ENCODE measurements at regions not wholly inside any gene's neighbourhood (a gene's known extent, or its start where the extent isn't known, plus 50 kb on each side); places are given as distances from the start of the nearest gene placed in this dataset.
A peak's percentile ranks its signal among the peaks of the same experiment; 100 is the strongest.

DNA sequence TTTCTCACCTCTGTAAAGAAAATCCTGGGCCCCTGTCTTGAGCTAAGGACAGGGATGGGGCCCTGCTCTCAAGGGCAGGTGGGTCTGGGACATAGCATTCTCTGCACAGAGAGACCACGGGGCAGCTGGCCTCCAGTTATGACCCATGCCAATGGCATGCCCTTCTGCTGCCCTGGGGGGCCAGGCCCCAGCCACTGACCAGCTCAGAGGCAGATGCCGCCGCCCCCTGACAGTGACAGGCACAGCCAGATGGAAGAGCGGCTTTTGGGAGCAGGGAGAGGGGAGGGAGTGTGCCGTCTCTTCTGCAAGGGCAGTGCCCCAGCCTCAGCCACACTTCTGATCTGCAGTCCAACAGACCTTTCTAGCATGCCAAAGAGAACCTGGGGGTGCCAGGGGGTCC is 114.8 kb upstream of the NAV2 start:
- Histone ChIP-seq H2AK5ac (ENCODE audit: low read depth, low read length) (no peak overlapping the region), H3K4ac (ENCODE audit: low read length) (no peak overlapping the region), H3K4me1 (ENCODE audit: control insufficient read depth in 2 of 2, insufficient read depth in 1 of 2, low read depth in 1 of 2, low read length in 2 of 2) (peaks cover 2 to 4% of the 10 kb centered on the region in 2 donors), H3K27ac (replicated peaks; ENCODE audit: low read length) (no peak overlapping the region), H3K4me3 (ENCODE audit: low read length in 2 of 2) (no peak overlapping the region), H3K9me3 (replicated peaks in 1 of 2; ENCODE audit: control insufficient read depth in 2 of 2, insufficient read depth in 1 of 2, low read depth in 1 of 2, low read length in 2 of 2) (peaks cover 0 to 1% of the 10 kb centered on the region in 2 donors), H4K91ac (ENCODE audit: low read depth, low read length, poor library complexity) (no peak overlapping the region), H3K18ac (ENCODE audit: low read length) (peak overlapping the region; percentile 6), H2BK12ac (ENCODE audit: low read length) (no peak overlapping the region), H3K23ac (ENCODE audit: low read depth, low read length, poor library complexity) (no peak overlapping the region), H2BK15ac (ENCODE audit: low read length) (no peak overlapping the region), H3K4me2 (ENCODE audit: insufficient read depth, low read length, poor library complexity, severe bottlenecking) (no peak overlapping the region), H3K14ac (ENCODE audit: low read length) (no peak overlapping the region), H3K79me1 (ENCODE audit: low read depth, low read length) (no peaks in the 10 kb centered on the region), H2BK5ac (ENCODE audit: low read length) (no peak overlapping the region), H3K36me3 (replicated peaks in 1 of 2; ENCODE audit: control insufficient read depth in 2 of 2, insufficient read depth in 2 of 2, low read length in 2 of 2) (no peaks in the 10 kb centered on the region), H3K27me3 (ENCODE audit: control insufficient read depth in 3 of 3, insufficient read depth in 3 of 3, low read depth in 1 of 3, low read length in 3 of 3) (no peaks in the 10 kb centered on the region), H4K8ac (ENCODE audit: low read depth, low read length) (no peak overlapping the region), H2AFZ (ENCODE audit: low read length) (no peak overlapping the region), H2BK120ac (ENCODE audit: low read depth, low read length) (no peak overlapping the region), H3K9ac (ENCODE audit: low read depth, low read length, poor library complexity) (no peak overlapping the region)
- DNase-seq (ENCODE audit: low spot score), result no peak
- no CpG with 5 or more reads among the region's 5 CpGs for WGBS, 2 donors (ENCODE audit: extremely low coverage in 2 of 2, insufficient read length in 2 of 2, insufficient replicate concordance in 1 of 2)

DNA sequence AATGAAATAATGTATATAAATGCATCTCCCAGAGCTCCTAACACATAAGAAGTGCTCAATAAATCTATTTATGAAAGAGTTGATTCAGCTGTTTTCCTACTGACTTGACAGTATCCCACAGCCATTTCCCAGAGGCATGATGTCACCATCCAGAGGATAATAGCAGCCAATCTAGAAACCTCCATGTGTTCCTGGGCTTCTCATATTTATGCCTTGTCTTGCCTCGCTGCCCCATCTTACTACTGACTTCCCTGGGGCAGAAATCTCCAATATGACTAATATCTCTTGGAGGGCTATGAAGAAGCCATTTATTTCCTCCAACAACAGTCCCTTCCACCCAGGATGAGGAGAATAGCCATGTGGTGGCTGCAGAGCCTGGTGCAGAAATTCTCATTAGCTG is 115.4 kb upstream of the NAV2 start:
- Histone ChIP-seq H3K4me3 (ENCODE audit: low read length in 2 of 2) (no peak overlapping the region), H2BK12ac (ENCODE audit: low read length) (no peak overlapping the region), H3K23ac (ENCODE audit: low read depth, low read length, poor library complexity) (no peak overlapping the region), H2AFZ (ENCODE audit: low read length) (no peak overlapping the region), H3K27ac (replicated peaks; ENCODE audit: low read length) (no peak overlapping the region), H4K8ac (ENCODE audit: low read depth, low read length) (no peak overlapping the region), H3K4me1 (ENCODE audit: control insufficient read depth in 2 of 2, insufficient read depth in 1 of 2, low read depth in 1 of 2, low read length in 2 of 2) (peaks cover 2 to 4% of the 10 kb centered on the region in 2 donors), H2AK5ac (ENCODE audit: low read depth, low read length) (no peak overlapping the region), H3K9ac (ENCODE audit: low read depth, low read length, poor library complexity) (no peak overlapping the region), H2BK120ac (ENCODE audit: low read depth, low read length) (no peak overlapping the region), H2BK15ac (ENCODE audit: low read length) (no peak overlapping the region), H2BK5ac (ENCODE audit: low read length) (no peak overlapping the region), H3K79me1 (ENCODE audit: low read depth, low read length) (no peaks in the 10 kb centered on the region), H3K18ac (ENCODE audit: low read length) (no peak overlapping the region), H3K36me3 (replicated peaks in 1 of 2; ENCODE audit: control insufficient read depth in 2 of 2, insufficient read depth in 2 of 2, low read length in 2 of 2) (no peaks in the 10 kb centered on the region), H3K9me3 (replicated peaks in 1 of 2; ENCODE audit: control insufficient read depth in 2 of 2, insufficient read depth in 1 of 2, low read depth in 1 of 2, low read length in 2 of 2) (no peaks in the 10 kb centered on the region), H3K4me2 (ENCODE audit: insufficient read depth, low read length, poor library complexity, severe bottlenecking) (no peak overlapping the region), H3K14ac (ENCODE audit: low read length) (no peak overlapping the region), H3K4ac (ENCODE audit: low read length) (no peak overlapping the region), H3K27me3 (ENCODE audit: control insufficient read depth in 3 of 3, insufficient read depth in 3 of 3, low read depth in 1 of 3, low read length in 3 of 3) (no peaks in the 10 kb centered on the region), H4K91ac (ENCODE audit: low read depth, low read length, poor library complexity) (no peak overlapping the region)
- DNase-seq (ENCODE audit: low spot score), result no peak
- no CpG with 5 or more reads among the region's 1 CpG for WGBS, 2 donors (ENCODE audit: extremely low coverage in 2 of 2, insufficient read length in 2 of 2, insufficient replicate concordance in 1 of 2)

DNA sequence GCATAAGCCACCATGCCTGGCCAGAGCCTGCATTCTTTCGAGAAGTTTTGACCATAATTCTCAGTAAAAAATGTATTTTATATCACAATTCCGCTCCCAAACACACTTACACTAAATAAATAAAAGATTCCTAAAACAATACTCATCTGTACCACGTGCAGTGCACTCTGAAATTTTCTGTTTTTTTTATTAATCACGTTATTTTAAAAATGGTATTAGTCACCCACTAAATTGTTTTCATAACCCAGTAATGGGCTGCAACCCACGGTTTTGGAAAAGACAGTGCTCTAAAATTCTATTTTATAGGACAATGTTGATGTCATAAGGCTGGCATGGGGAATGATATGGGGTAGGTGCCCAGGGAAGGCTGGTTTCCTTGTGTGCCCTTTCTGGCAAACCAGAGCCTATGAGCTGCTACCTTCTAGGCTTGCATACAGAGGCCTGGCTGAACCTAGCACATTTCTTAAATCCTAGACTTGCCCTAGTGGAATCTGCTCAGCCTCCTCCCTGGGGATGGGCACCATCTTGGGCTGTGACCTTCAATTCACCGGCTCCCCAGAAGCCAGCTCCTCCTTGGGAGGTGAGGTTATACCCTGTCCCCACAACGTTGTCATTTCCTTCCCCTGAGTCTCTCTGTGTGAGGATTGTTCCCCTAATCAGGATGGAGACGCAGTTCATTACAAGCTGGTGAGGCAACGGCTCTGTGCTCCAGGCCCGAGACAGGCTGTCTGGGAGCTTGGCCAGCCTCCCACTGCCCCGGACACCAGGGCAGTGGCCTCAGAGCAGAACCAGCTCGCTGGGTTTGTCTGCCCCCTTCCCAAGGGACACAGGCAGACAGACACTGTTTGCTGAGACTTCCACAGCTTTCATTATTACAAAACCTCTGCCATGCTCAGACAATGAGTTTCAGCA is 116.5 kb upstream of the NAV2 start:
- H2BK15ac ChIP-seq (ENCODE audit: low read length), result no peak overlapping the region
- H3K36me3 ChIP-seq (replicated peaks in 1 of 2; ENCODE audit: control insufficient read depth in 2 of 2, insufficient read depth in 2 of 2, low read length in 2 of 2), result no peaks in the 10 kb centered on the region
- no peak overlapping the region for H3K14ac ChIP-seq (ENCODE audit: low read length)
- no peak overlapping the region for H2AK5ac ChIP-seq (ENCODE audit: low read depth, low read length)
- H3K4me1 ChIP-seq (ENCODE audit: control insufficient read depth in 2 of 2, insufficient read depth in 1 of 2, low read depth in 1 of 2, low read length in 2 of 2), result peaks cover 2 to 4% of the 10 kb centered on the region in 2 donors
- H2BK12ac ChIP-seq (ENCODE audit: low read length), result no peak overlapping the region
- WGBS, 2 donors (ENCODE audit: extremely low coverage in 2 of 2, insufficient read length in 2 of 2, insufficient replicate concordance in 1 of 2), result 100% methylated on average over 1 of the region's 12 CpGs
- H3K4me2 ChIP-seq (ENCODE audit: insufficient read depth, low read length, poor library complexity, severe bottlenecking), result no peak overlapping the region
- H3K79me1 ChIP-seq (ENCODE audit: low read depth, low read length), result no peaks in the 10 kb centered on the region
- H3K4ac ChIP-seq (ENCODE audit: low read length), result no peak overlapping the region
- peak overlapping the region; percentile 15 for H3K18ac ChIP-seq (ENCODE audit: low read length)
- H2BK120ac ChIP-seq (ENCODE audit: low read depth, low read length), result no peak overlapping the region
- H3K27ac ChIP-seq (replicated peaks; ENCODE audit: low read length), result no peak overlapping the region
- H4K91ac ChIP-seq (ENCODE audit: low read depth, low read length, poor library complexity), result no peak overlapping the region
- no peak for DNase-seq (ENCODE audit: low spot score)
- no peaks in the 10 kb centered on the region for H3K9me3 ChIP-seq (replicated peaks in 1 of 2; ENCODE audit: control insufficient read depth in 2 of 2, insufficient read depth in 1 of 2, low read depth in 1 of 2, low read length in 2 of 2)
- no peaks in the 10 kb centered on the region for H3K27me3 ChIP-seq (ENCODE audit: control insufficient read depth in 3 of 3, insufficient read depth in 3 of 3, low read depth in 1 of 3, low read length in 3 of 3)
- H3K23ac ChIP-seq (ENCODE audit: low read depth, low read length, poor library complexity), result no peak overlapping the region
- no peak overlapping the region for H3K9ac ChIP-seq (ENCODE audit: low read depth, low read length, poor library complexity)
- H2AFZ ChIP-seq (ENCODE audit: low read length), result peak overlapping the region; percentile 38
- H4K8ac ChIP-seq (ENCODE audit: low read depth, low read length), result no peak overlapping the region
- H3K4me3 ChIP-seq (ENCODE audit: low read length in 2 of 2), result no peak overlapping the region
- no peak overlapping the region for H2BK5ac ChIP-seq (ENCODE audit: low read length)

DNA sequence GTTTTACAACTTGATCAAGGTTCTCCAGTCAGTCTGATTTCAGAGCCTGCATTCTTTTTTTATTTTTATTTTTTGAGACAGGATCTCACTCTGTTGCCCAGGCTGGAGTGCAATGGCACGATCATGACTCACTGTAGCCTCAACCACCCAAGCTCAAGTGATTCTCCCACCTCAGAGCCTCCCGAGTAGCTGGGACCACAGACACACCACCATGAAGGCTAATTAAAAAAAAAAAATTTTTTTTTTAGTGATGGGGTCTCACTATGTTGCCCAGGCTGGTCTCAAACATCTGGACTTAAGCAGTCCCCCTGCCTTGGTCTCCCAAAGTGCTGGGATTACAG is 117.2 kb upstream of the NAV2 start:
- Histone ChIP-seq H3K27me3 (ENCODE audit: control insufficient read depth in 3 of 3, insufficient read depth in 3 of 3, low read depth in 1 of 3, low read length in 3 of 3) (no peaks in the 10 kb centered on the region), H3K79me1 (ENCODE audit: low read depth, low read length) (no peaks in the 10 kb centered on the region), H3K9ac (ENCODE audit: low read depth, low read length, poor library complexity) (no peak overlapping the region), H2BK12ac (ENCODE audit: low read length) (no peak overlapping the region), H3K23ac (ENCODE audit: low read depth, low read length, poor library complexity) (no peak overlapping the region), H2AFZ (ENCODE audit: low read length) (no peak overlapping the region), H3K4me3 (ENCODE audit: low read length in 2 of 2) (no peak overlapping the region), H3K4me1 (ENCODE audit: control insufficient read depth in 2 of 2, insufficient read depth in 1 of 2, low read depth in 1 of 2, low read length in 2 of 2) (peaks cover 2 to 4% of the 10 kb centered on the region in 2 donors), H3K18ac (ENCODE audit: low read length) (no peak overlapping the region), H3K27ac (replicated peaks; ENCODE audit: low read length) (no peak overlapping the region), H3K9me3 (replicated peaks in 1 of 2; ENCODE audit: control insufficient read depth in 2 of 2, insufficient read depth in 1 of 2, low read depth in 1 of 2, low read length in 2 of 2) (no peaks in the 10 kb centered on the region), H3K4me2 (ENCODE audit: insufficient read depth, low read length, poor library complexity, severe bottlenecking) (no peak overlapping the region), H2AK5ac (ENCODE audit: low read depth, low read length) (no peak overlapping the region), H2BK15ac (ENCODE audit: low read length) (no peak overlapping the region), H4K8ac (ENCODE audit: low read depth, low read length) (no peak overlapping the region), H3K4ac (ENCODE audit: low read length) (no peak overlapping the region), H2BK5ac (ENCODE audit: low read length) (no peak overlapping the region), H3K14ac (ENCODE audit: low read length) (no peak overlapping the region), H4K91ac (ENCODE audit: low read depth, low read length, poor library complexity) (no peak overlapping the region), H3K36me3 (replicated peaks in 1 of 2; ENCODE audit: control insufficient read depth in 2 of 2, insufficient read depth in 2 of 2, low read length in 2 of 2) (no peaks in the 10 kb centered on the region), H2BK120ac (ENCODE audit: low read depth, low read length) (no peak overlapping the region)
- no CpG with 5 or more reads among the region's 2 CpGs for WGBS, 2 donors (ENCODE audit: extremely low coverage in 2 of 2, insufficient read length in 2 of 2, insufficient replicate concordance in 1 of 2)
- DNase-seq (ENCODE audit: low spot score), result no peak

Measured in neuronal stem cell (in vitro differentiated cells).